Loucy (cell line): ENCODE measurements at regions not wholly inside any gene's neighbourhood (a gene's known extent, or its start where the extent isn't known, plus 50 kb on each side); places are given as distances from the start of the nearest gene placed in this dataset.

Experiments
- EZH2phosphoT487 ChIP-seq: fragments of 200-600 bp; IDR thresholded peaks from 2 replicates; pipeline ENCODE4 v1.6.1; 2018; ENCODE audit warnings: antibody characterized with exemption, mild to moderate bottlenecking, moderate library complexity, borderline replicate concordance
- TF ChIP-seq, protein P1 (sequence below): fragments of 200-600 bp; sonication (generic); conservative IDR thresholded peaks from 2 replicates; pipeline ENCODE4 v1.5.1; 2014; ENCODE audit warnings: mild to moderate bottlenecking, antibody characterized with exemption, low read length

DNA sequence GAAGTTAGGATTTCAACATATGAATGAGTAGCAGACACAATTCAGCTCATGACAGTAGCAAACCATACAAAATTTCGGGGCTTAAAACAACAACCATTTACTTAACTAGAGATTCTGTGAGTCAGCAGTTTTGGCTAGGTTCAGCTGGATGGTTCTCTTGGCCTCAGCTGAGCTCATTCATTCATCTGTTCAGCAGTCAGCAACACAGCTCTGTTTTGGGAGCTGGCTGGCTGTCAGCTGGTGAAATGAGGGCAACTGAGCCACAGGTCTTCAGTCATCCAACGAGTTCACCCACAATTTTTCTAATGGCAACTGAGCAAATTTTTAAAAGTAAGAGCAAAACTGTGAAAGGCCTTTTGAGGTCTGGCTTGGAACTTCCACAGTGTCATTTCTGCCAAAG, 2005.1 kb upstream of the AGA start:
- TF ChIP-seq, protein P1, sequence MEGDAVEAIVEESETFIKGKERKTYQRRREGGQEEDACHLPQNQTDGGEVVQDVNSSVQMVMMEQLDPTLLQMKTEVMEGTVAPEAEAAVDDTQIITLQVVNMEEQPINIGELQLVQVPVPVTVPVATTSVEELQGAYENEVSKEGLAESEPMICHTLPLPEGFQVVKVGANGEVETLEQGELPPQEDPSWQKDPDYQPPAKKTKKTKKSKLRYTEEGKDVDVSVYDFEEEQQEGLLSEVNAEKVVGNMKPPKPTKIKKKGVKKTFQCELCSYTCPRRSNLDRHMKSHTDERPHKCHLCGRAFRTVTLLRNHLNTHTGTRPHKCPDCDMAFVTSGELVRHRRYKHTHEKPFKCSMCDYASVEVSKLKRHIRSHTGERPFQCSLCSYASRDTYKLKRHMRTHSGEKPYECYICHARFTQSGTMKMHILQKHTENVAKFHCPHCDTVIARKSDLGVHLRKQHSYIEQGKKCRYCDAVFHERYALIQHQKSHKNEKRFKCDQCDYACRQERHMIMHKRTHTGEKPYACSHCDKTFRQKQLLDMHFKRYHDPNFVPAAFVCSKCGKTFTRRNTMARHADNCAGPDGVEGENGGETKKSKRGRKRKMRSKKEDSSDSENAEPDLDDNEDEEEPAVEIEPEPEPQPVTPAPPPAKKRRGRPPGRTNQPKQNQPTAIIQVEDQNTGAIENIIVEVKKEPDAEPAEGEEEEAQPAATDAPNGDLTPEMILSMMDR: no peak
- no peak for TF ChIP-seq EZH2phosphoT487
